ENCODE measurements at regions not wholly inside any gene's neighbourhood (a gene's known extent, or its start where the extent isn't known, plus 50 kb on each side); places are given as distances from the start of the nearest gene placed in this dataset.

GRCh38 chrX:5341902-5342301 is 886.8 kb downstream of the NLGN4X start:
- no peak for TF ChIP-seq CTCF (IDR thresholded peaks at IDR 0.05)
- Mint-ChIP-seq H3K4me1 (ENCODE audit: low read depth) (no peaks in the 10 kb centered on the region), H3K36me3 (ENCODE audit: low read depth) (no peaks in the 10 kb centered on the region), H3K27ac (no peak overlapping the region), H3K4me3 (no peak overlapping the region), H3K9me3 (peaks cover 2% of the 10 kb centered on the region), H3K27me3 (no peaks in the 10 kb centered on the region)
- ChIA-PET CTCF (no interaction called here), POLR2A (no interaction called here)
- ATAC-seq (no peak), DNase-seq (no peak)
- intact Hi-C loops (cut with micrococcal nuclease): no loop called here

DNA sequence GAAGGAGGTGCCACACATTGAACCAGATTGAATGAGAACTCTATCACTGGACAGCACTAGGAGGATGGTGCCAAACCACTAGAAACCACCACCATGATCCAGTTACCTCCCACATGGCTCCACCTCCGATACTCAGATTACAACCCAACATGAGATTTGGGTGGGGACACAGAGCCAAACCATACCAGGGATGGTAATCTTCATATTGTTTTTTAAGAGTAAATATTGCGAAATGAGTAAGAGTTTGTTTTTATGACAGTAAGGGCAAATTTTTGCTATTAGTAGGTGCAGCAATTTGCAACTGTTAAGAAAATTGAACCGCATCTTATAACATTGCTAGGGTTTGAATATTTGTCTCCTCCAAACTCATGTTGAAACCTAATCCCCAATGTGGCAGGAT is 891.5 kb downstream of the NLGN4X start:
- Mint-ChIP-seq H3K27ac (no peak overlapping the region), H3K4me3 (no peak overlapping the region), H3K4me1 (ENCODE audit: low read depth) (no peaks in the 10 kb centered on the region), H3K9me3 (peaks cover 2% of the 10 kb centered on the region), H3K27me3 (no peaks in the 10 kb centered on the region), H3K36me3 (ENCODE audit: low read depth) (no peaks in the 10 kb centered on the region)
- TF ChIP-seq CTCF (IDR thresholded peaks at IDR 0.05): no peak
- ChIA-PET CTCF (no interaction called here), POLR2A (no interaction called here)
- no peak for ATAC-seq
- no peak for DNase-seq
- intact Hi-C loops (cut with micrococcal nuclease): no loop called here

DNA sequence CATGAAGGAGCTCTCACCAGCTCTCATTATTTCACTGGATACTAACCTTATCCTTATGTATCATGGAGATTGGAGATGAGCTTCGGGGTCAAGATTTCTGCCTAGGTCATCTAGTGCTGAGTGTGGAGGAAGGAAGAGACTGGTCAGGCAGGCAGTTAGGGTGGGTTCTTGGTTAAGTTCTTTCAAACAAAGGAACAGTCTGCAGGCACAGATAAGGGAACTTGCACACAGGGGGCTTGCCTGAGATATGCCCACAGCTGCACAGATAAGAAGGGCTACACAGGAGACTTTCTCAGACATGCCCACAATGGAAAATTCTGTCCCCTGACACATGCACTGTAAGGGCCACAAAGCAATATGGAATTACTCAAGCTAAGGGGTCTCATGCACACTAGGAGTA is 904.1 kb downstream of the NLGN4X start:
- Mint-ChIP-seq H3K4me1 (ENCODE audit: low read depth) (no peaks in the 10 kb centered on the region), H3K36me3 (ENCODE audit: low read depth) (no peaks in the 10 kb centered on the region), H3K27me3 (no peaks in the 10 kb centered on the region), H3K4me3 (no peak overlapping the region), H3K9me3 (peaks cover 2% of the 10 kb centered on the region), H3K27ac (no peak overlapping the region)
- ChIA-PET CTCF (no interaction called here), POLR2A (no interaction called here)
- ATAC-seq (no peak), DNase-seq (no peak)
- TF ChIP-seq CTCF (IDR thresholded peaks at IDR 0.05): no peak
- intact Hi-C loops (cut with micrococcal nuclease): no loop called here

DNA sequence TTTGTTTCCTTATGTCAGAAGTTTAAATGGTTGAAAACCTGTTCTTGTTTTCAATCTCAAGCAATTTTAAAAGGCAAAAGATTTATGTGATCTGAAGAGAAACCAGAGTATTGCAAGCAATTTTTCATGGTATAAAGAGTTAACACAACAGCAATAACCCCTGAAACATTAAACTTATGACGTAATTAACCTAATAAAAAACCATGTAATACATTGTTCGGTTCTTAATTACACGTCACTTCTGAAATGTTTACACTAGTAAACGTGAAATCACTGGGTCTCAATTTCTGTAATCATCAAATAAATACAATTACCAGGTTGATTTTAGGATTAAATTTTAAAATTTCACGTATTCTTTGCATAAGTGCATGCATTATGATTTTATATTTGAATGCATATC is 914.5 kb downstream of the NLGN4X start:
- no peaks in the 10 kb centered on the region for H3K27me3 Mint-ChIP-seq
- TF ChIP-seq CTCF (IDR thresholded peaks at IDR 0.05): no peak
- no peak overlapping the region for H3K4me3 Mint-ChIP-seq
- no peaks in the 10 kb centered on the region for H3K4me1 Mint-ChIP-seq (ENCODE audit: low read depth)
- H3K36me3 Mint-ChIP-seq (ENCODE audit: low read depth): no peaks in the 10 kb centered on the region
- CTCF ChIA-PET: no interaction called here
- intact Hi-C loops (cut with micrococcal nuclease): no loop called here
- no peak for DNase-seq
- H3K27ac Mint-ChIP-seq: no peak overlapping the region
- POLR2A ChIA-PET: no interaction called here
- no peaks in the 10 kb centered on the region for H3K9me3 Mint-ChIP-seq
- no peak for ATAC-seq

DNA sequence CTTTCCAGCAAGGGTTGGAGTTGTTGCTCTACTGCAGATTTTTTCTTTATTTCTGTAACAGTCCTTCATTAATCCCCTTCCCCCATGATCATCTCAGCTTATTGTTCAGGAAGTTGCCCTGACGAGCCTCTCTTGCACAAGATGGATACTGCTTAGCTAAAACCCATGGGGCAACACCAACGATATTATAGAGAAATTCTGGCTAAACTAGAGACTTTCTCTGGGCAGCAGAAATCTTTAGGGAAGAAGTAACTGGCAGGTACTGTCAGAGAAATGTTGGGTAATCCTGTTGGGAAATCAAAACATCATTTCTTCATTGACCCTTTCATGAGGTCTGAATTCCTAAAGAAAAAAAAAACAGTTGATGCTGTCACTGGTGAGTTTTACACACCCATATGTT is 921.3 kb downstream of the NLGN4X start:
- intact Hi-C loops (cut with micrococcal nuclease): no loop called here
- CTCF ChIA-PET: no interaction called here
- no peaks in the 10 kb centered on the region for H3K4me1 Mint-ChIP-seq (ENCODE audit: low read depth)

More for the DNA sequence above, 921.3 kb downstream of the NLGN4X start:
- no peak for DNase-seq
- TF ChIP-seq CTCF (IDR thresholded peaks at IDR 0.05): no peak
- POLR2A ChIA-PET: no interaction called here
- Mint-ChIP-seq H3K9me3 (no peaks in the 10 kb centered on the region), H3K27ac (no peak overlapping the region), H3K4me3 (no peak overlapping the region), H3K36me3 (ENCODE audit: low read depth) (no peaks in the 10 kb centered on the region), H3K27me3 (no peaks in the 10 kb centered on the region)
- no peak for ATAC-seq
